Activated CD4-positive, alpha-beta T cell treated with anti-CD3 and anti-CD28 coated beads, Interleukin-10, Interleukin-2, amounts not matched to agents 100 ng/mL and 50 ng/mL, durations not matched to agents 16 hours and 8 hours (primary cell): ENCODE measurements at regions not wholly inside any gene's neighbourhood (a gene's known extent, or its start where the extent isn't known, plus 50 kb on each side); places are given as distances from the start of the nearest gene placed in this dataset.

ENCODE experiments used
- DNase-seq: peaks from one replicate; pipeline ENCODE4 v3.0.0-alpha.2; 2020

GRCh38 chr7:3197567-3198213 lies 103.4 kb upstream of the SDK1 start:
- DNase-seq = no peak

GRCh38 chr7:3198316-3198715 lies 102.7 kb upstream of the SDK1 start:
- no peak for DNase-seq

GRCh38 chr7:3200504-3200903 lies 100.5 kb upstream of the SDK1 start:
- DNase-seq = peak; percentile 33

- no peak for DNase-seq
Measured at GRCh38 chr7:3201306-3201705, 99.7 kb upstream of the SDK1 start.

- no peak for DNase-seq
Measured at GRCh38 chr7:3201937-3202710, 98.9 kb upstream of the SDK1 start.

GRCh38 chr7:3204526-3204925 lies 96.5 kb upstream of the SDK1 start:
- no peak for DNase-seq

- DNase-seq = no peak
Measured at GRCh38 chr7:3206101-3206500, 95.0 kb upstream of the SDK1 start.

GRCh38 chr7:3206771-3207191 lies 94.3 kb upstream of the SDK1 start:
- no peak for DNase-seq

- DNase-seq = no peak
Measured at GRCh38 chr7:3207387-3207902, 93.6 kb upstream of the SDK1 start.

GRCh38 chr7:3210531-3210930 lies 90.5 kb upstream of the SDK1 start:
- no peak for DNase-seq

- DNase-seq = no peak
Measured at GRCh38 chr7:3214090-3214413, 87.0 kb upstream of the SDK1 start.

GRCh38 chr7:3215624-3216585 lies 85.1 kb upstream of the SDK1 start:
- DNase-seq = no peak

GRCh38 chr7:3217166-3217565 lies 83.9 kb upstream of the SDK1 start:
- DNase-seq = no peak

- no peak for DNase-seq
Measured at GRCh38 chr7:3218411-3219225, 82.4 kb upstream of the SDK1 start.

GRCh38 chr7:3229904-3230470 lies 71.1 kb upstream of the SDK1 start:
- no peak for DNase-seq

- no peak for DNase-seq
Measured at GRCh38 chr7:3230908-3231307, 70.1 kb upstream of the SDK1 start.

- no peak for DNase-seq
Measured at GRCh38 chr7:3232228-3232627, 68.8 kb upstream of the SDK1 start.

- no peak for DNase-seq
Measured at GRCh38 chr7:3233301-3233700, 67.8 kb upstream of the SDK1 start.

GRCh38 chr7:3234051-3234450 lies 67.0 kb upstream of the SDK1 start:
- DNase-seq = no peak

GRCh38 chr7:3234851-3235250 lies 66.2 kb upstream of the SDK1 start:
- no peak for DNase-seq

GRCh38 chr7:3235322-3235721 lies 65.7 kb upstream of the SDK1 start:
- DNase-seq = no peak

- DNase-seq = no peak
Measured at GRCh38 chr7:3236268-3236667, 64.8 kb upstream of the SDK1 start.
